NCI-H187 (cell line): ENCODE measurements at regions not wholly inside any gene's neighbourhood (a gene's known extent, or its start where the extent isn't known, plus 50 kb on each side); places are given as distances from the start of the nearest gene placed in this dataset.

Experiments
- DNase-seq, 2 experiments: peaks; one replicate each; lab custom pipeline; 2025; lab: John Stamatoyannopoulos, UW

DNA sequence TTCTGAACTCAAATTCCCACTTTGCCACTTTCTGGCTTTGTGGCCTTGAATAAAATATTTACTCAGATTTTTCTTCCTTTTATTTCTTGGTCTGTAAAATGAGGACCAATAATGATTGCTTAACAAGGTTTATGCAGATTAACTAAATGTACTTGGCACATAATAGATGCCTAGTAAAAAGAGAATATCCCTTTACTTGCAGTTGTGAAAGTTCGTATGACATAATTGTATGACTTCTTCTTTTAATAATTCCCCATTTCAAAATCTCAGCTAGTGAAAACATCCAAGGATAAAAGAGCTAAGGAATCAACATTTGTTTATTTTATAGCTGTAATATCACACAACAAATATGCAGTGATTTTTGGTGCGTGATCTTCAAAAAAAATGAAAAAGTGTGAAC, 215.6 kb upstream of the ATP2B1 start:
- no peak for DNase-seq

- no peak for DNase-seq
These were observed 214.5 kb upstream of the ATP2B1 start for GRCh38 chr12:89923091-89923490.

DNA sequence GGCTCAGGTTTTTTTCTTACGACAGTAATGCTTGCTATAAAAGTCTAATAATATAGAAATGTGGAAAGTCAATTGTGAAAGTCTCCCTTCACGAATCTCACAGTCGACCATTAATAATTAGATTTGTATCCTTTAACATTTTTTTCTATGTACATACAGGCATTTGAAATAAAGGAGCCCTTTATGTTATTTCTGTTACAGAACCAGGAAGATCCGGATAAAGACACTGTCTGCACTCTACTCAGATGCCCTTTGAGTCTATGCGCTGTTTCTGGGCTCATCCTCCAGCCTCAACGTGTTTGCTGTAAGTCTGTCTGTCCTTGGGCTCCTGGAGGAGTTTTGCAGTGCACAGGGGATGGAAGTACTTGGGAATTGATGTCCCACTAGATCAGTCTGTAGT, 212.2 kb upstream of the ATP2B1 start:
- no peak for DNase-seq

DNA sequence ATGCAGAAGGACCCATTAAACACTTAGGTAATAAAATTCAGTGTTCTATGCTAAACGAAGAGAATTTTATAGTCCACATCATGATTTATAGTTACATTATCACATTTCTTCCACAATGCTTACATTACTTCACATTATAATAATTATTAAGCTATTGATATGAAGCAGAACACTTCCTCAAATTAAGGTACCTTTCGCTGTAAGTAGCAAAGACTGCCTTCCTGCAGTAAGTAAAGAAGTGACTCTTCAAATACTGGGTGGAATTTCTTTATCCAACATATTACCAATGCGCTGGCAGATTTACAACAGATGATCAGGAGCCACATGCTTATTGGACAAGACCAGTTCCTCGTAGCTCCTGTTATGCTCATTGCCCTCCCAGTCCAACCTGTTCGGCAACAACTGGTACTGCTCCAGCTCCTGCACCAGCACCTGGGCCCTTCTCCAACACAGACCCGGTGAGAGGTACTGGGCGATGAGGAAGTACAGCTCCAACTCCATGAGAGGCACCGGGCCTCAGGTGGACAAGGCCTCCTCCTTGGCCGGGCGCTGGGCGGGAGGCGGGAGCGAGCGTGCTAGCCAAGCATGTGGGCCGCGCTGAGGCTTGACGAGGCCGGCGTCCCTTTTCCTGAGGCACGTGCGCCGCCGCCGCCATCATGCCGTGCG, 210.7 kb upstream of the ATP2B1 start:
- no peak for DNase-seq

GRCh38 chr12:89918172-89918846, 209.7 kb upstream of the ATP2B1 start:
- no peak for DNase-seq

DNA sequence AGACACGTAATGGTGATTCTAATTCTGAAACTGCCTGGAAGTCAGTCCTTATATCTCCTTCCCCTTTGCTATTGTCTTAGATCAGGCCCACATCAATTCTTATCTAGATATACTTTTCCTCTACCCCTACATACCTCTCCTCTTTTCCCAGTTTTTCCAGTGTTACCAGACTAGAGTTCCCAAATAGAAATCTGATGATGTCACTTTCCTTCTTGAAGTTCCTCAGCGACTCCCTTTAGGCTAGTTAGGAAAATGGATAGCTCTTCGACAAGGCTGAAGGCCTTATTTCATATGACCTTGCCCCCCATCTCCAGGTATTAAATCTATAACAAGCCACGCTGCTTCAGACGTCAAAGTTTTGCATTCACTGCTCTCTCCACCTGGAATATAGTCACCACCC, 201.1 kb upstream of the ATP2B1 start:
- no peak for DNase-seq

- DNase-seq = no peak
These were observed 199.0 kb upstream of the ATP2B1 start for GRCh38 chr12:89907659-89908058.

- DNase-seq = no peak
These were observed 198.2 kb upstream of the ATP2B1 start for GRCh38 chr12:89906824-89907223.

- DNase-seq = no peak
These were observed 197.5 kb upstream of the ATP2B1 start for GRCh38 chr12:89906178-89906577.

- DNase-seq = no peak
These were observed 193.4 kb upstream of the ATP2B1 start for GRCh38 chr12:89901906-89902642.

DNA sequence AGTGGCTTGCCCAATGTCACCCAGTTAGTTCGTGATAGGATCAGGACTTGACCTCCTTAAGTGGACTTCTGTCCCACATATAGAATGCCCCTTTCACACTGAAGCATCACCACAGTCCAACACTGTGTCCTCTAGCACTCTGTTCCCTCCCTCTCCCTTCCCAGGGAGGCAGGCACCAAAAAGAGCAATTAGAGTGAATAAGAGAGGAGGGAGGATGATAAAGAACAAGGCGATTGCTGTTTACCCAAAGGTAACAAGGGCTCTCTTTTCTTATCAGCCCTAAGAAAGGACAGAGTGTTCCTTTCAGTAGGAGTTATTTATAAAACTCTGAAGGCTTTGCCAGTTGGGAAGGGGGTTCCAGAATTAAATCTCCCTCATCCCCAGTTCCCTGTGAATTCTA, 192.7 kb upstream of the ATP2B1 start:
- no peak for DNase-seq

DNA sequence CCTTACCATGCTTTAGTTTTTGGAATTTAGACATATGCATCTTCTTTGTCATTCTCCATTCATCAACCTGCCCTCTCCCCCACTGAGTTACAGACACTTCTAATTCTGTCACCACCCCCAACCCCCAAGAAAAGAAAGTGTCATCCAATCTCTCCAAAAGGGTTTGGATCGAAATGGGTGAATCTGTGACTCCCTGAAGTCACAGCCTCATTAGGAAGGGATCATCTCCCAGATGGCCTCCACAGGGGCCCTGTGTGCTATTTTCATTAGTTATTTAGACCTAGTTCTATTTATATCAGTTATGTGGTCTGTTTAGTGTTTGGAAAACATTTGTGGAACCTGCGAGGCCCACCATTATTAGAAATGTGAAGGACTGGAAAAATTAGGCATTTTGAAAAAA, 191.0 kb upstream of the ATP2B1 start:
- DNase-seq = no peak

DNA sequence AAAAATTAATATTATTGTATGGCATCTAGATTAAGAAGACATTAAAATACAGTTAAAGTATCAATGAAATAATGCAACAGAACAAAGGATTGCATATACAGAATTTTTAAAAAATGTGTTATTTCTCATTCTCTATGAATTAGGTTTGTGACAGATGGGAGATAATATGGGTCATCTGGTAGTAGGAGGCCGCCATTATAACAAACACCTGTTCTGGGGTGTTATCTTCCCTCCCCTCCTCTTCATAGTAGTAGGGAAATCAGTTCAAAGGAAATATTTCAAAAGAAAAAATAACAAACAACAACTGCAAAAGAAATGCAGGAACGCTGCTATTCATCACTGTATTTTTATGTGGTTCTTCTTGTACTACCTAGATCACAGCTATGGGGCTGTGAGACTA, 187.0 kb upstream of the ATP2B1 start:
- no peak for DNase-seq

GRCh38 chr12:89895101-89895500, 186.5 kb upstream of the ATP2B1 start:
- DNase-seq = no peak

DNA sequence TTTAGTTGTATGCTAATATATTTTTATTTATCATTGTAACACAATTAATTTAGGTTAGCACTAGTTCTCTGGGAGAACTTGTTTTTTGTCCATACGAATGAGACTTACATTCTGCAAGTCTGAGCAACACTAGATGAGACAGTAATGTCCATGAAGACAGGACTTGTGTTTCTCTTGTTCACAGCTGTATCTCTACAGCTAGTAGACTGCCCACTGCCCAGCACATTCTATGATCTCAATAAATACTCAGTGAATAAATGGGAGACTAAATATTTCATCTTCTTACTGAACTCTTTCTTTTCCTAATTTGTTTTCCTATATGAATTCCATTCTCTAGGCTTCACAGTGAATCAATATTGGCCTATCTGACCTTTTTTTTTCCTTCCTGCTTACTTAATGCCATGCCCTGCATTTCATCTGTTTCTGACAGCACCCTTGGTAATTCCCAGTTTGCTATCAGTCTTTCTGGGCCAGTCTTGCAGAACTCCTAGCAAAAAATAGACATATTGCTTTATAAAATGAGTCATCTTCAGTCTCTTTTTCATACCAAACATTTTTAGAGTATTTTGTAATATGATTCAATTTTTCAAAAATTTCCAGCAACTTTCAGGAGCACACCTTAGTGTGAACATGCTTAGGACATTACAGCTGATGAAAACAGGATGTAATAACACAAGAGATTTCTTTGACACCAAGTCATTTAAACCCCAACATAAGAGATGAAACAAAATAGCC, 185.5 kb upstream of the ATP2B1 start:
- no peak for DNase-seq

GRCh38 chr12:89892436-89892835, 183.8 kb upstream of the ATP2B1 start:
- no peak for DNase-seq

DNA sequence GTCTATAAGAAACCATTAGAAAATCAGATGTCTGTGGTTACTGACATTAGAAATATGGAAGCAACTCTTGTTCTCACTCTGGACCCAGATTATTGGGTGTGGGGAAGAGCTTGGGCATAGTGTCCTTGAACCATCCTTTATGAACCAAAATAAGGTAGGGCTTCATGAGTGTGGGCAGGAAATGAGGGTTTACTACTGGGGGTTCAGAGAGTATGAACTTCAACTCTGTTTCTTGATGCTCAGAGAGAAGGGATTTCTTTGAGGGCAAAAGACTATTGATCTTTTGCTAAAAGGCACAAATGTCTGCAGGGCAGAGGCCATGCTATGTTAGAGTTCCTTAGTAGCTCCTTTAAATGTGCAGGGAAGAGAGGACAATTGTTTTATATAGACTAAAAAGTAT, 183.3 kb upstream of the ATP2B1 start:
- no peak for DNase-seq

GRCh38 chr12:89890161-89890560, 181.5 kb upstream of the ATP2B1 start:
- no peak for DNase-seq

DNA sequence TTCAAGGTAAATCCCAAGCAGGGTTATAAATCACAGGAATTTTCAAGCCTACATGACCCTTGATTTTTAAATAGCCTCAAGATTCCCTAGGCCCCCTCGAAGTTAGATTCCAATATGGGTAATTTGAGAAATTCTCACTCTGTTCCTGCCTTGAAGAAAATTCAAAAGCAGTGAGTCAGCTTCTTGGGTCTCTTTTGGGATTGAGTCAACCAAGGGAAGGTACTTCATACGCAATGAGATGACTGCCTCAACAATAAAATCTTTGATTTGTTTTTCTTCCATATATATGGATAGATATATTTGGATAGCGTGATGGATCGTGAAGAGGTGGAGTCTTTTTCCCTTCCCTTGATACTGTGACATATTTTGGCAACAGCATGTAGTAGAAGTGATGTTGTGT, 180.4 kb upstream of the ATP2B1 start:
- no peak for DNase-seq

DNA sequence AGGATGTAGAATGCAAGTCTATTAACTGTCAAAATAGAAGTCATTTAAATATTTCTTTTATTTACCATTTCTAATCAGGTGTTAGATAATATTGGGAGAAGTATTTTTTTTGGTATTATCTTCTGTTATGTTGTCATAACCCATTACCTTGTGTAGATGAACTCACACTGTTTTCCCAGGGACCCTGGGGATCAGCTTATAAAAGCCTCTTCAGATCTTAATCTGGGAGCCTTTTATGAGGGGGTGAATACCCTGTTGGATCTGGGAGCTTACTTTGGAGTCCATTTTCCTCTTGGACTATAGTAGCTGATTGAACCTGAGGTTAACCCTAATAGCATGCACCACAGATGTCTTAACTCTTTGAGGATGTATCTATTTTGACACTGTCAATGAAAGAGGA, 176.3 kb upstream of the ATP2B1 start:
- no peak for DNase-seq

DNA sequence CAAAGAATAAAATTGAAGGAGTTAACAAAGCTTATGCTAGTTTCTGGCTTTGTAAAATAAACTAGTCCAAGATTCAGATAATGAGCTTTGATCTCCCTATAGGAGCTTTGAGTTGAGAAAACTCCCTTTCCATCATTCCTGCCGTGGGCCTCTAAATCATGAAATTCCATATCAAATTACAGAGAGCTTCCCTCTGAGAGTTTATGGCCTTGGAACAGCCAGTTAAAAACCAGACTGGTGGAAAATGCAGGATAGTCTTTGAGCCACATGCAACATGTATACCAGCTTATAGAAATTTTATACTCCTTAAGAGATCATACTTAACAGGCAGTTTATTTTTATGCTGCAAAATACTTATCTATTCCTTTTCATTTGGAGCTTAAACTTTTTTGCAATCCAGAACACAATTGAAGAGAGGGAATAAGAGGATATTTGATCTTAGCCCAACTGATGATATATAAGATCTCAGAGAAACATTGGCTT, 175.8 kb upstream of the ATP2B1 start:
- DNase-seq = no peak

DNA sequence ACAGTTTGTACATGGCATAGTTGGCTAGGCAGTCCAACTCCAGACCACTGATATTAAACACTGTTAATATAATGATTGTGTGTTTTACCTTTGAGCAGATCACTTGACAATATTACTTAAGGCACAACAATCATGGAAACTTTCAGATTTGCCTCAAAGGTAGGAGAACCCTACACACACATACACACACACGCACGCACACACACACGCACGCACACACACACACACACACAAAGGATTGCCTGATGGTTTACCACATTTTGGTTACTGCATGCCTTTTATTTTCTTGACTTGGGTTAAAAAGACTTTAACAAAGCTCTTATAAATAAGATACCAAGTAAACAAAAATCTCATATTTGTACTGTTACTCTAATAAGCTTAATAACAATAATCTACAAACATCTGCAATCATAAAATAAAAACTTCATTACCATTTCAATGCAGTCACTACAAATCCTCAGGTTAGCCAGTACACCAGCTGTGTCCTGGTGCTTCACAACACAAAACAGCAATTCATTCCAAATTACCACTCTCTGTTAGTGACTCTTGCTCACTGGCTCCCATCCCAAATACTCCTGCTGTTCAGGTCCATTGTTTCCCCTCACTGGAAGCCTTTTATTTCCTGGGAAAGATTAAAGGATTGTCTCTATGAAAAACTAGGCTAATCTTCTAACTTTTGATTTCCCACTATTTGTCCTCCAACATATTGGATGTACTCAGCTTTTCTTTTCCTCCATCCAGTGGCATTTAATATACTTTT, 175.2 kb upstream of the ATP2B1 start:
- DNase-seq = no peak
